Lower lobe of right lung (tissue), 2 donors: ENCODE measurements at regions not wholly inside any gene's neighbourhood (a gene's known extent, or its start where the extent isn't known, plus 50 kb on each side); places are given as distances from the start of the nearest gene placed in this dataset.

ENCODE experiments used
- ATAC-seq, 2 donors: fragments of 200-7000 bp; cut with Tn5 transposase; one replicate each; pipeline ENCODE4 v1.9.1; 2020 to 2022; ENCODE audit warnings: mild to moderate bottlenecking in 2 of 2, moderate library complexity in 2 of 2
- DNase-seq: peaks from one replicate; pipeline ENCODE4 v3.0.0-alpha.2; 2020
- H3K27ac ChIP-seq: fragments of 200-600 bp; one replicate; pipeline ENCODE4 v1.8.0; 2022
- H3K27me3 ChIP-seq: fragments of 200-600 bp; one replicate; pipeline ENCODE4 v1.8.0; 2022; ENCODE audit warnings: low read depth
- H3K36me3 ChIP-seq: fragments of 200-600 bp; one replicate; pipeline ENCODE4 v1.8.0; 2022; ENCODE audit warnings: mild to moderate bottlenecking
- H3K4me1 ChIP-seq: fragments of 200-600 bp; one replicate; pipeline ENCODE4 v1.8.0; 2022
- H3K4me3 ChIP-seq: fragments of 200-600 bp; one replicate; pipeline ENCODE4 v1.8.0; 2022; ENCODE audit warnings: mild to moderate bottlenecking
- H3K9me3 ChIP-seq: fragments of 200-600 bp; one replicate; pipeline ENCODE4 v1.8.0; 2022
- intact Hi-C: fragments of 100-400 bp; cut with DNase I; formaldehyde crosslinking; loops from one replicate; pipeline ENCODE4 v1.11.0; 2022
- TF ChIP-seq, protein P1 (sequence below): fragments of 200-600 bp; IDR thresholded peaks from one replicate; pipeline ENCODE4 v1.8.0; 2022; ENCODE audit warnings: antibody characterized with exemption, mild to moderate bottlenecking
- donor health status: DM: no; HTN: yes; CAD: no; lungs with severe emphysema.

DNA sequence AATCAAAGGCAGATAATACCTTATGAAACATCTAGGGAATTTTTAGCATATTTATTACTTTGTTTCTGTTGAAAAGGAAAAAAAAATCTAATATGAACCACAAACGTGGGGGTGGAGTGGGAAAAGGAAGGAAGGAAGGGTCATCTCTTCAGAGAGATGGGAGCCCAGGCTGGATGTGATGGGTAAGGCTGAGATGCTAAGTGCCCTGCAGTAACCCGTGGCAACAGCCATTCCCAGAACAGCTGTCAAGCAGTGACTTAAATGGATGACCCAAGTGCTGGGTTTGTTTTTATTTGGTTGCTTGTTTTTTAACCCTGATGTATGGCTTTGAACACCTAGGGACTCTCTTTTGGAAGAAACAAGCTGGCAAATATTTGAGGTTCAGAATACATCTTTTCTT lies 50.7 kb upstream of the KLF7 start:
- intact Hi-C loops = no loop called here
- no peaks in the 10 kb centered on the region for H3K9me3 ChIP-seq
- DNase-seq (no peak), ATAC-seq (no peak)
- no peak overlapping the region for H3K4me3 ChIP-seq
- no peaks in the 10 kb centered on the region for H3K36me3 ChIP-seq
- no peak overlapping the region for H3K27ac ChIP-seq
- H3K4me1 ChIP-seq = no peaks in the 10 kb centered on the region
- TF ChIP-seq, protein P1, sequence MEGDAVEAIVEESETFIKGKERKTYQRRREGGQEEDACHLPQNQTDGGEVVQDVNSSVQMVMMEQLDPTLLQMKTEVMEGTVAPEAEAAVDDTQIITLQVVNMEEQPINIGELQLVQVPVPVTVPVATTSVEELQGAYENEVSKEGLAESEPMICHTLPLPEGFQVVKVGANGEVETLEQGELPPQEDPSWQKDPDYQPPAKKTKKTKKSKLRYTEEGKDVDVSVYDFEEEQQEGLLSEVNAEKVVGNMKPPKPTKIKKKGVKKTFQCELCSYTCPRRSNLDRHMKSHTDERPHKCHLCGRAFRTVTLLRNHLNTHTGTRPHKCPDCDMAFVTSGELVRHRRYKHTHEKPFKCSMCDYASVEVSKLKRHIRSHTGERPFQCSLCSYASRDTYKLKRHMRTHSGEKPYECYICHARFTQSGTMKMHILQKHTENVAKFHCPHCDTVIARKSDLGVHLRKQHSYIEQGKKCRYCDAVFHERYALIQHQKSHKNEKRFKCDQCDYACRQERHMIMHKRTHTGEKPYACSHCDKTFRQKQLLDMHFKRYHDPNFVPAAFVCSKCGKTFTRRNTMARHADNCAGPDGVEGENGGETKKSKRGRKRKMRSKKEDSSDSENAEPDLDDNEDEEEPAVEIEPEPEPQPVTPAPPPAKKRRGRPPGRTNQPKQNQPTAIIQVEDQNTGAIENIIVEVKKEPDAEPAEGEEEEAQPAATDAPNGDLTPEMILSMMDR = no peak
- H3K27me3 ChIP-seq = no peaks in the 10 kb centered on the region

DNA sequence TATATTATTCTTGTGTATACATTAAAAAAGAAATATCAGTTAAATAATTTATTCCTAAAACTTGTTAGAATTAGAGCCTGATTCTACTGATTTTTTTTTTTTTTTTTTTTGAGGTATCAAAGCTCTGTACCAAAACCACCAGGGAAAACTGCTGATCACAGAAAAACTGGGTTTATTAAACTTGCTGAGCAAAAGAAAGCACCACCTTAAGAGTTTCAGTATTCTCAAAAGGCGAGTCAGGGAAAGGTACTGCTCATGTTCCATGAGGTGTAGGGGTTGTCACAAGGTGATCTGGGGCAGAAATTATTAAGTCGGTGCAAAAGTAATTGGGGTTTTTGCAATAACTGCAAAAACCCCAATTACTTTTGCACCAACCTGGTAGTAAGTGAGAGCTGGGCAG lies 51.7 kb upstream of the KLF7 start:
- Histone ChIP-seq H3K4me3 (no peak overlapping the region), H3K36me3 (no peaks in the 10 kb centered on the region), H3K27me3 (no peaks in the 10 kb centered on the region), H3K4me1 (no peaks in the 10 kb centered on the region), H3K9me3 (no peaks in the 10 kb centered on the region), H3K27ac (no peak overlapping the region)
- intact Hi-C loops = no loop called here
- no peak for DNase-seq
- ATAC-seq = no peak
- TF ChIP-seq, protein P1 = no peak

- no peaks in the 10 kb centered on the region for H3K36me3 ChIP-seq
- intact Hi-C loops = no loop called here
- no peak for ATAC-seq
Measured at GRCh38 chr2:207219081-207219630, 53.4 kb upstream of the KLF7 start.

DNA sequence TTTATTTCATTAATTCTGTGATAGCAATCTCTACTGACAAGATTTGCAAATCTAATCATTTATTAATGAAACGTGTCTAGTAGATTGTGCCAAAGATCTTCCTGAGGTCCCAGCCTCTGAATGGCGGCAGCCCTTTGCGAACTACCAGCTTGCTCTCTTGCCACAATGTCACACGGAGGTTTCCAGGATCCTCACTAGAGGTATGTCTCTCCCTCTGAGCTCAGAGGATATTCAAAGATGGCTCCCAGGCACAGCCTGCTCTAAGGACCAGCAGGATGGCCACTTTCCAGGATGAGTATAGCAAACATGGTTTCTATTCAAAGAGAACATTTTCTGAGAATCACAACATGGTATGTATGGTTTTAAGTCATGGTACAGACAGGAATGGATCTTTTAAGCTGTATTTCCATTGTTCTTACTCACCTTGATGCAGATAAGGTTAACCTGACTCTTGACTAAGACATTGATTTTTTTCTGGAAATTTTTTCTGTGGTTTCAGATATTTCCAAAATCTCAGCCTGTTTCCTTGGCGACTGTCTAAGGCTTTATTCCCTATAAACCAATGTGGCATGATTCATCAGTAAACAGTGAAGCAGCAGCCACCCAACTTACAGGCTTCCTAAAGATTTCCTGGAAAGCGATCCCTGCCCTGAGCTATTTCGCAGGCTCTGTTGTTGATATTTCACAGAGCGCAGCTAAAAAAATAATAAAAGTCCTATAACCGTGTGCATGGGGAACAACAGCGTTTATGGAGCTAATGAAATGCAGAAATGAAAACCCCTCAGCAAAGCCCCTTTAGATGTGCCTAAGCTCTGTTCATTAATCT lies 54.1 kb upstream of the KLF7 start:
- no peaks in the 10 kb centered on the region for H3K36me3 ChIP-seq
- H3K27me3 ChIP-seq = no peaks in the 10 kb centered on the region
- H3K4me3 ChIP-seq = no peak overlapping the region
- no peak overlapping the region for H3K27ac ChIP-seq
- TF ChIP-seq, protein P1 = no peak
- no peak for DNase-seq
- intact Hi-C loops = no loop called here
- ATAC-seq = no peak
- no peaks in the 10 kb centered on the region for H3K9me3 ChIP-seq
- peaks cover 6% of the 10 kb centered on the region for H3K4me1 ChIP-seq

More at GRCh38 chr2:207219081-207219630, 53.4 kb upstream of the KLF7 start:
- Histone ChIP-seq H3K27ac (no peak overlapping the region), H3K4me3 (no peak overlapping the region), H3K27me3 (no peaks in the 10 kb centered on the region), H3K9me3 (no peaks in the 10 kb centered on the region), H3K4me1 (no peaks in the 10 kb centered on the region)
- TF ChIP-seq, protein P1 = no peak
- DNase-seq = no peak

GRCh38 chr2:207221731-207222130 lies 56.0 kb upstream of the KLF7 start:
- TF ChIP-seq, protein P1 = no peak
- Histone ChIP-seq H3K27ac (no peak overlapping the region), H3K27me3 (no peaks in the 10 kb centered on the region), H3K4me3 (no peak overlapping the region), H3K4me1 (peaks cover 19% of the 10 kb centered on the region), H3K9me3 (no peaks in the 10 kb centered on the region), H3K36me3 (no peaks in the 10 kb centered on the region)
- no peak for ATAC-seq
- intact Hi-C loops = no loop called here
- no peak for DNase-seq
